T-cell (primary cell): ENCODE measurements at regions not wholly inside any gene's neighbourhood (a gene's known extent, or its start where the extent isn't known, plus 50 kb on each side); places are given as distances from the start of the nearest gene placed in this dataset.

Source experiments
- ATAC-seq, 4 experiments: fragments of 200-7000 bp in 3 of 4; fragments of 150-1000 bp in 1 of 4; cut with Tn5 transposase; replicated peaks in 1 of 4; 1 replicate in 3 of 4; 2 replicates in 1 of 4; pipeline ENCODE4 v1.10.0; 2021; ENCODE audit warnings: moderate library complexity in 3 of 4, mild to moderate bottlenecking in 2 of 4, moderate number of reproducible peaks in 1 of 4
- CTCF ChIA-PET, 2 donors: fragments of 300-600 bp; sonication (Branson Sonifier 250); formaldehyde crosslinking; loops; one replicate each; lab custom pipeline; 2022; ENCODE audit warnings: antibody characterized with exemption in 2 of 2; lab: Charles Lee
- POLR2A ChIA-PET, 2 donors: fragments of 300-600 bp; sonication (Branson Sonifier 250); formaldehyde crosslinking; loops; one replicate each; lab custom pipeline; 2022; ENCODE audit warnings: antibody characterized with exemption in 2 of 2; lab: Charles Lee
- DNase-seq, 35 experiments: peaks; one replicate each; pipeline versions ENCODE4 v3.0.0 to v3.0.0-alpha.2; 2013 to 2023
- H3K27ac ChIP-seq: one replicate; pipeline ENCODE4 v1.5.1; 2013; ENCODE audit warnings: low read length
- H3K27me3 ChIP-seq, 2 experiments: replicated peaks in 1 of 2; 1 replicate in 1 of 2; 2 replicates in 1 of 2; pipeline versions ENCODE4 v1.6.1 to v1.7.0; 2013; ENCODE audit warnings: low read length in 1 of 2, mixed read lengths in 1 of 2; ENCODE audit not compliant: control insufficient read depth in 2 of 2, insufficient read depth in 2 of 2; ENCODE audit errors: extremely low read depth in 1 of 2
- H3K36me3 ChIP-seq, 2 donors: 1 replicate in 1 of 2; 2 replicates in 1 of 2; pipeline versions ENCODE4 v1.6.1 to v1.7.0; 2013; ENCODE audit warnings: low read length in 1 of 2; ENCODE audit not compliant: control insufficient read depth in 2 of 2, insufficient read depth in 1 of 2; ENCODE audit errors: extremely low read depth in 1 of 2
- H3K4me1 ChIP-seq, 2 experiments: 1 replicate in 1 of 2; 2 replicates in 1 of 2; pipeline versions ENCODE4 v1.6.1 to v1.7.0; 2013; ENCODE audit warnings: low read length in 2 of 2, mixed read lengths in 1 of 2; ENCODE audit not compliant: insufficient read depth in 2 of 2, control insufficient read depth in 1 of 2; ENCODE audit errors: extremely low read depth in 1 of 2
- H3K4me3 ChIP-seq, 2 donors: 1 replicate in 1 of 2; 2 replicates in 1 of 2; pipeline versions ENCODE4 v1.5.1 to v1.7.0; 2013; ENCODE audit warnings: mild to moderate bottlenecking in 2 of 2, low read length in 1 of 2, moderate library complexity in 1 of 2; ENCODE audit not compliant: control insufficient read depth in 1 of 2; ENCODE audit errors: extremely low read depth in 1 of 2
- H3K9me3 ChIP-seq: 2 replicates; pipeline ENCODE4 v1.7.0; 2013
- H3K27ac Mint-ChIP-seq, 2 donors: one replicate each; pipeline ENCODE4 v1.8.0; 2020 to 2021; ENCODE audit warnings: mild to moderate bottlenecking in 2 of 2, mixed read lengths in 2 of 2
- H3K27me3 Mint-ChIP-seq, 2 donors: one replicate each; pipeline ENCODE4 v1.8.0; 2021 to 2022; ENCODE audit warnings: mixed read lengths in 2 of 2
- H3K36me3 Mint-ChIP-seq: one replicate; pipeline ENCODE4 v1.8.0; 2021; ENCODE audit warnings: mixed read lengths
- H3K4me1 Mint-ChIP-seq, 3 donors: one replicate each; pipeline ENCODE4 v1.8.0; 2020 to 2022; ENCODE audit warnings: mixed read lengths in 3 of 3, mild to moderate bottlenecking in 1 of 3
- H3K4me3 Mint-ChIP-seq, 3 donors: one replicate each; pipeline ENCODE4 v1.8.0; 2020 to 2022; ENCODE audit warnings: mild to moderate bottlenecking in 3 of 3, mixed read lengths in 3 of 3, moderate library complexity in 3 of 3
- H3K9me3 Mint-ChIP-seq, 3 donors: one replicate each; pipeline ENCODE4 v1.8.0; 2020 to 2022; ENCODE audit warnings: mixed read lengths in 3 of 3
- WGBS: methylation state at CpG from one replicate; pipeline ENCODE4 v1.1.5; 2013; ENCODE audit warnings: missing lambda C conversion rate; ENCODE audit not compliant: insufficient coverage; 5-methylcytosine and 5-hydroxymethylcytosine counted together

DNA sequence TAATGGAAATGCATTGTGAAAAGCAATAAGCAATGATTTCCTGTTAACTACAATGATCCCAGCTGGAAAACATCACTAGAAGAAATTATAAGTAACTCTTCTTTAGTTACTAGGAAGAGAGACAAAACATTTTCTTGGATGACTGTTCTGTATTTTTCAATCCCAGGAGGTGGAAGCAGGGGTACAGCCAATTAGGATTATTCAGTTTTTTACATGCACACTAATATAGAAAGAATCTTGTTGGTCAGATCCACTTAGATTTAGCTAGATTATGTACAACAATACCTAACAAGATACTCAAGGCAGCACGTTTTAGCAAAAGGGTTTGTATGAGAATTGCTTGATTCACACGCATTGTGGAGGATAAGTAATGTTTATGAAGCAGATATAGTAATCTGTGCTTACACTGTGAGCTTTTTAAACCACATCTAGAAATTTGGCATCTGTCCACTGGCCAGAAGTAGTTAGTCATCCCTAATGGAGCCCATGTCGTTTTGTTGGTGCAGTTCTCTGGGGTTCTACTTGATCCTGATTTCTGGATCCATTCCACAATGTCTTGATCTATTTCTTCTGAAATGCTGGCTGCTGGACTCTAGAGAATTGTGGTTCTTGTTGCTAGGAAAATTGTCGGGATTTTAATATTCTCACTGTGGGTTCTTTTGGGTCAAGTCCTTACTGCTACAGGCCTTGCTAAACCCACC lies 199.7 kb downstream of the ADCYAP1 start:
- Mint-ChIP-seq H3K27ac (no peak overlapping the region), H3K9me3 (peaks cover 0 to 18% (median 8%) of the 10 kb centered on the region in 3 donors), H3K4me1 (no peaks in the 10 kb centered on the region), H3K4me3 (no peak overlapping the region), H3K36me3 (no peaks in the 10 kb centered on the region), H3K27me3 (no peaks in the 10 kb centered on the region)
- POLR2A ChIA-PET: interaction anchor here in 1 of 2 donors (0.6 kb wide), 1 partner anchor 14 kb away, joined by 3 read pairs; no protein-coding TSS in a partner anchor
- CTCF ChIA-PET: no interaction called here
- Histone ChIP-seq H3K4me1 (no peaks in the 10 kb centered on the region), H3K27me3 (no peaks in the 10 kb centered on the region), H3K4me3 (no peak overlapping the region), H3K36me3 (no peaks in the 10 kb centered on the region), H3K27ac (no peak overlapping the region), H3K9me3 (no peaks in the 10 kb centered on the region)
- DNase-seq: no peak
- no peak for ATAC-seq
- WGBS: 33% methylated on average over 1 of the region's 4 CpGs

DNA sequence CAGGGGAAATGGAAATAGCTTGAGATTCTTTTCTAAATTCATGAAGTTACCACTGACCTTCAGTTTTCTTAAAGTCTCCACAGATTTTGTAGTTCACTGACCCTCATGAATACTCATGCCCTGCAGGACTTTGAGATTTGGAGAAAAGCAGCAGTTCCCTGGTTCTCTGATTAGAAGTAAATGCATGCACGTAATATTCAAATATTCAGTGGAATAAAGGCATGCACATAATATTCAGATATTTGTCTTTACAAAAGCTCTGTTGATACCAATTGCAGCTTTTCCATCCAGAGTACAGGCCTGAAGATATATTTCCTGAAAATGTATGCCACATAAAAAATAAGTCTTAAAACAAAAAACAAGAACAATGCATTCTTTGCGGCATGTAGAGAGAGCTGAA lies 219.8 kb downstream of the ADCYAP1 start:
- POLR2A ChIA-PET: no interaction called here

DNA sequence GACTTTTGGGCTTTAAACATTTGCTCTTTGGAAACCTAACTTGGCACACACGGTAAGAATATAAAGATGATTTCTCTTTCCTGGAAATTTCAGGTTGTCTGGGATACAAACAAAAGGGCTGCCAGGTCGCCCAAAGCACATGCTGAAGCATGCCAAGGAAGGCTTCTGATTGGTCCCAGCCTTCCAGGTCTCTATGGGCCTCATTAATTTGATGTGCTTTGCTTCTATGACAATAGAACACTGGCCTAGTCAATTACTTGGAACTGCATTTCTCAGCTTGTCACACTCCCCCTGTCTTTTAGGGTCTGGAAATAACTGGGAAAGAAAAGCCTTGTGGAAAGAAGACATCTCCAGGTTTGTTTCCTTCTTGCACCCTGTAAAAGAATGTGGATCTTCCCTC lies 228.9 kb downstream of the ADCYAP1 start:
- H3K9me3 ChIP-seq: no peaks in the 10 kb centered on the region
- Mint-ChIP-seq H3K27ac (no peak overlapping the region), H3K36me3 (no peaks in the 10 kb centered on the region), H3K9me3 (peaks cover 7 to 19% (median 8%) of the 10 kb centered on the region in 3 donors), H3K4me1 (no peaks in the 10 kb centered on the region), H3K4me3 (no peak overlapping the region), H3K27me3 (no peaks in the 10 kb centered on the region)
- 46% methylated on average over 2 of the region's 2 CpGs for WGBS
- no peak overlapping the region for H3K4me3 ChIP-seq
- ATAC-seq (no peak), DNase-seq (no peak)
- H3K4me1 ChIP-seq: no peaks in the 10 kb centered on the region
- no peaks in the 10 kb centered on the region for H3K27me3 ChIP-seq
- POLR2A ChIA-PET: no interaction called here
- no peak overlapping the region for H3K27ac ChIP-seq
- no peaks in the 10 kb centered on the region for H3K36me3 ChIP-seq
- CTCF ChIA-PET: no interaction called here

More for the DNA sequence above, 219.8 kb downstream of the ADCYAP1 start:
- Histone ChIP-seq H3K36me3 (no peaks in the 10 kb centered on the region), H3K27ac (no peak overlapping the region), H3K4me1 (no peaks in the 10 kb centered on the region), H3K9me3 (no peaks in the 10 kb centered on the region), H3K27me3 (no peaks in the 10 kb centered on the region), H3K4me3 (no peak overlapping the region)
- Mint-ChIP-seq H3K4me1 (no peaks in the 10 kb centered on the region), H3K27me3 (no peaks in the 10 kb centered on the region), H3K4me3 (no peak overlapping the region), H3K27ac (no peak overlapping the region), H3K36me3 (no peaks in the 10 kb centered on the region), H3K9me3 (peaks cover 2 to 24% (median 13%) of the 10 kb centered on the region in 3 donors)
- no CpG with 5 or more reads among the region's 2 CpGs for WGBS
- ATAC-seq (no peak), DNase-seq (no peak)
- CTCF ChIA-PET: no interaction called here

DNA sequence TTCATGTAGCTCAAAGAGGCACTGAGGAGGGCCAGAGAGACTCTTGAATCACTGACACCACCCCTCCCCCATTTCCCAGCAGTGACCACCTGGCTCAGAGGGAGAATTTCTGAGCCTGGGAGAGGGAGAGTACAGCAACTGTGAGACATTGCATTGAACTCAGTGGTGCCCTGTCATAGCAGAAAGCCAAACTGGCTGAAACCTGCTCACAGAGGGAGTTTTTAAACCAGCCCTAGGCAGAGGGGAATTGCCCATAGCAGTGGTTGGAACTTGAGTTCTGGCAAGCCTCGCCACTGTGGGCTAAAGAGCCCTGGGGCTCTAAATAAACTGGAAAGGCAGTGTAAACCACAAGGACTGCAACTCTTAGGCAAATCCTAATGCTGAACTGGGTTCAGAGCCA lies 243.1 kb downstream of the ADCYAP1 start:
- H3K36me3 Mint-ChIP-seq: no peaks in the 10 kb centered on the region
- Histone ChIP-seq H3K9me3 (no peaks in the 10 kb centered on the region), H3K4me3 (no peak overlapping the region), H3K36me3 (no peaks in the 10 kb centered on the region), H3K27ac (no peak overlapping the region), H3K4me1 (no peaks in the 10 kb centered on the region), H3K27me3 (no peaks in the 10 kb centered on the region)
- ChIA-PET POLR2A (no interaction called here), CTCF (no interaction called here)
- WGBS: 100% methylated on average over 1 of the region's 1 CpG
- no peaks in the 10 kb centered on the region for H3K4me1 Mint-ChIP-seq
- no peak overlapping the region for H3K4me3 Mint-ChIP-seq
- peaks cover 22 to 44% (median 23%) of the 10 kb centered on the region in 3 donors for H3K9me3 Mint-ChIP-seq
- no peaks in the 10 kb centered on the region for H3K27me3 Mint-ChIP-seq
- H3K27ac Mint-ChIP-seq: no peak overlapping the region
- no peak for ATAC-seq
- DNase-seq: no peak

DNA sequence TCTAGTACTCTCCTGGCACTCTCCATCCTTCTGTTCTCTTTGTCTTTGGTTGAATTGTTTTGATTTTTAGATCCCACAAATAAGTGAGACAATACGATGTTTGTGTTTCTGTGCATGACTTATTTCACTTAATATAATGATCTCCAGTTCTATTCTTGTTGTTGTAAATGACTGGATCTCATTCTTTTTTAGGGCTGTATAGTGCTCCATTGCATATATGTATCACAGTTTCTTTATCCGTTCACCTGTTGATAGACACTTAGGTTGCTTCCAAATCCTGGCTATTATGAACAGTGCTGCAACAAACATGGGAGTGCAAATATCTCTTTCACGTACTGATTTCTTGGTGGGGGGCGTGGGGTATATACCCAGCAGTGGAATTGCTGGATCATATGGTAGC lies 245.0 kb downstream of the ADCYAP1 start:
- H3K4me3 Mint-ChIP-seq: no peak overlapping the region
- H3K9me3 ChIP-seq: no peaks in the 10 kb centered on the region
- no peak overlapping the region for H3K4me3 ChIP-seq
- POLR2A ChIA-PET: no interaction called here
- CTCF ChIA-PET: no interaction called here
- no peak overlapping the region for H3K27ac Mint-ChIP-seq
- no peak for DNase-seq
- no peaks in the 10 kb centered on the region for H3K36me3 ChIP-seq
- peaks cover 15 to 37% (median 17%) of the 10 kb centered on the region in 3 donors for H3K9me3 Mint-ChIP-seq
- no peaks in the 10 kb centered on the region for H3K27me3 ChIP-seq
- H3K36me3 Mint-ChIP-seq: no peaks in the 10 kb centered on the region
- H3K27ac ChIP-seq: no peak overlapping the region
- H3K27me3 Mint-ChIP-seq: no peaks in the 10 kb centered on the region
- H3K4me1 ChIP-seq: no peaks in the 10 kb centered on the region
- ATAC-seq: no peak
- no CpG with 5 or more reads among the region's 4 CpGs for WGBS
- H3K4me1 Mint-ChIP-seq: no peaks in the 10 kb centered on the region

DNA sequence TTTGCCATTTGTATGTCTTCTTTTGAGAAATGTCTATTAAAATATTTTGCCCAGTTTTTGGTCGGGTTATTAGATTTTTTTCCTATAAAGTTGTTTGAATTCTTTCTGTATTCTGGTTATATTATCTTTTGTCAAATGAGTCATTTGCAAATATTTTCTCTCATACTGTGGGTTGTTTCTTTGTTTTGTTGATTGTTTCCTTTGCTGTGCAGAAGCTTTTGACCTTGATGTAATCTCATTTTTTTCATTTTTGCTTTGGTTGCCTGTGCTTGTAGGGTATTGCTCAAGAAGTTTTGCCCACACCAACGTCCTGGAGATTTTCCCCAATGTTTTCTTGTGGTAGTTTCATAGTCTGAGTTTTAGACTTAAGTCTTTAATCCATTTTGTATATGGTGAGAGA lies 245.7 kb downstream of the ADCYAP1 start:
- Histone ChIP-seq H3K4me3 (no peak overlapping the region), H3K9me3 (no peaks in the 10 kb centered on the region), H3K4me1 (no peaks in the 10 kb centered on the region), H3K27ac (no peak overlapping the region), H3K27me3 (no peaks in the 10 kb centered on the region), H3K36me3 (no peaks in the 10 kb centered on the region)
- Mint-ChIP-seq H3K4me1 (no peaks in the 10 kb centered on the region), H3K27ac (no peak overlapping the region), H3K27me3 (no peaks in the 10 kb centered on the region), H3K4me3 (no peak overlapping the region), H3K9me3 (peaks cover 15 to 37% (median 17%) of the 10 kb centered on the region in 3 donors), H3K36me3 (no peaks in the 10 kb centered on the region)
- CTCF ChIA-PET: no interaction called here
- ATAC-seq (no peak), DNase-seq (no peak)
- WGBS: no CpG with 5 or more reads among the region's 2 CpGs
- POLR2A ChIA-PET: no interaction called here
